ENCODE measurements at regions not wholly inside any gene's neighbourhood (a gene's known extent, or its start where the extent isn't known, plus 50 kb on each side); places are given as distances from the start of the nearest gene placed in this dataset.

DNA sequence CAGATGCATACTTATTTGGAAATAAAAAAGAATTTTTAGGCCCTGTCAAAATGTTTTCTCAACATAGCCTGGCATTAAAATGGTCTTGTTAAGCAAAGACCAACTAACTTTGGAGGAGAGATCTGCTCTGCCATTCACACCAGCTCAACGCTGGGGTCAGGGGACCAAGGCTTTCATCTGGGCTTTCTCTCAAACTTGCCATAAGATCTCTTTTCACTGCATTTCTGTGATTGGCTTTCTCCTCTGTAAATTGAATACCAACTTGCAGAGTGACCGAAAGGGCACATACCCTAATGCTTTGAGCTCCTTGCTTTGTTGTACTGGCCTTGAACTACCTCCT lies 71.2 kb downstream of the MYCN start:
- TF ChIP-seq ZNF426 (tag by site-specific recombination; IDR thresholded peaks at IDR 0.05) = no peak
- TF ChIP-seq ZNF2 (tag by site-specific recombination; IDR thresholded peaks at IDR 0.05) = no peak
- TF ChIP-seq, protein P1, sequence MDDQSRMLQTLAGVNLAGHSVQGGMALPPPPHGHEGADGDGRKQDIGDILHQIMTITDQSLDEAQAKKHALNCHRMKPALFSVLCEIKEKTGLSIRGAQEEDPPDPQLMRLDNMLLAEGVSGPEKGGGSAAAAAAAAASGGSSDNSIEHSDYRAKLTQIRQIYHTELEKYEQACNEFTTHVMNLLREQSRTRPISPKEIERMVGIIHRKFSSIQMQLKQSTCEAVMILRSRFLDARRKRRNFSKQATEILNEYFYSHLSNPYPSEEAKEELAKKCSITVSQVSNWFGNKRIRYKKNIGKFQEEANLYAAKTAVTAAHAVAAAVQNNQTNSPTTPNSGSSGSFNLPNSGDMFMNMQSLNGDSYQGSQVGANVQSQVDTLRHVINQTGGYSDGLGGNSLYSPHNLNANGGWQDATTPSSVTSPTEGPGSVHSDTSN (CRISPR knock-in tag; IDR thresholded peaks at IDR 0.05) = no peak
- no peak for TF ChIP-seq ZNF248 (tag by site-specific recombination; IDR thresholded peaks at IDR 0.05)
- TF ChIP-seq, protein P2, sequence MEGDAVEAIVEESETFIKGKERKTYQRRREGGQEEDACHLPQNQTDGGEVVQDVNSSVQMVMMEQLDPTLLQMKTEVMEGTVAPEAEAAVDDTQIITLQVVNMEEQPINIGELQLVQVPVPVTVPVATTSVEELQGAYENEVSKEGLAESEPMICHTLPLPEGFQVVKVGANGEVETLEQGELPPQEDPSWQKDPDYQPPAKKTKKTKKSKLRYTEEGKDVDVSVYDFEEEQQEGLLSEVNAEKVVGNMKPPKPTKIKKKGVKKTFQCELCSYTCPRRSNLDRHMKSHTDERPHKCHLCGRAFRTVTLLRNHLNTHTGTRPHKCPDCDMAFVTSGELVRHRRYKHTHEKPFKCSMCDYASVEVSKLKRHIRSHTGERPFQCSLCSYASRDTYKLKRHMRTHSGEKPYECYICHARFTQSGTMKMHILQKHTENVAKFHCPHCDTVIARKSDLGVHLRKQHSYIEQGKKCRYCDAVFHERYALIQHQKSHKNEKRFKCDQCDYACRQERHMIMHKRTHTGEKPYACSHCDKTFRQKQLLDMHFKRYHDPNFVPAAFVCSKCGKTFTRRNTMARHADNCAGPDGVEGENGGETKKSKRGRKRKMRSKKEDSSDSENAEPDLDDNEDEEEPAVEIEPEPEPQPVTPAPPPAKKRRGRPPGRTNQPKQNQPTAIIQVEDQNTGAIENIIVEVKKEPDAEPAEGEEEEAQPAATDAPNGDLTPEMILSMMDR (tag by site-specific recombination; IDR thresholded peaks at IDR 0.05) = no peak
- no peak for TF ChIP-seq YY1 (tag by site-specific recombination; IDR thresholded peaks at IDR 0.05)
- no peak for TF ChIP-seq ZNF747 (tag by site-specific recombination; IDR thresholded peaks at IDR 0.05)
- TF ChIP-seq, protein P3, sequence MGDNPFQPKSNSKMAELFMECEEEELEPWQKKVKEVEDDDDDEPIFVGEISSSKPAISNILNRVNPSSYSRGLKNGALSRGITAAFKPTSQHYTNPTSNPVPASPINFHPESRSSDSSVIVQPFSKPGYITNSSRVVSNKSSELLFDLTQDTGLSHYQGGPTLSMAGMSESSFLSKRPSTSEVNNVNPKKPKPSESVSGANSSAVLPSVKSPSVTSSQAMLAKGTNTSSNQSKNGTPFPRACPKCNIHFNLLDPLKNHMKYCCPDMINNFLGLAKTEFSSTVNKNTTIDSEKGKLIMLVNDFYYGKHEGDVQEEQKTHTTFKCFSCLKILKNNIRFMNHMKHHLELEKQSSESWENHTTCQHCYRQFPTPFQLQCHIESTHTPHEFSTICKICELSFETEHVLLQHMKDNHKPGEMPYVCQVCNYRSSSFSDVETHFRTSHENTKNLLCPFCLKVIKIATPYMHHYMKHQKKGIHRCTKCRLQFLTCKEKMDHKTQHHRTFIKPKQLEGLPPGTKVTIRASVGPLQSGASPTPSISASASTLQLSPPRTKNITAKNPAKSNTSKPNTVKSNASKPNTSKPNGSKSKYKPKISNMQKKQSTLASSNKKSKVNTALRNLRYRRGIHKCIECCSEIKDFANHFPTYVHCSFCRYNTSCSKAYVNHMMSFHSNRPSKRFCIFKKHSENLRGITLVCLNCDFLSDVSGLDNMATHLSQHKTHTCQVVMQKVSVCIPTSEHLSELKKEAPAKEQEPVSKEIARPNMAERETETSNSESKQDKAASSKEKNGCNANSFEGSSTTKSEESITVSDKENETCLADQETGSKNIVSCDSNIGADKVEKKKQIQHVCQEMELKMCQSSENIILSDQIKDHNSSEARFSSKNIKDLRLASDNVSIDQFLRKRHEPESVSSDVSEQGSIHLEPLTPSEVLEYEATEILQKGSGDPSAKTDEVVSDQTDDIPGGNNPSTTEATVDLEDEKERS (tag by site-specific recombination; IDR thresholded peaks at IDR 0.05) = no peak
- no peak for TF ChIP-seq ZNF121 (tag by site-specific recombination; IDR thresholded peaks at IDR 0.05)
- no peak for TF ChIP-seq ZNF548 (tag by site-specific recombination; IDR thresholded peaks at IDR 0.05)
- TF ChIP-seq TRIM28 (IDR thresholded peaks at IDR 0.05; ENCODE audit: borderline replicate concordance, low read length) = no peak
- TF ChIP-seq ZNF174 (tag by site-specific recombination; IDR thresholded peaks at IDR 0.05) = no peak
- TF ChIP-seq ZNF175 (tag by site-specific recombination; IDR thresholded peaks at IDR 0.05) = no peak
- TF ChIP-seq, protein P4, sequence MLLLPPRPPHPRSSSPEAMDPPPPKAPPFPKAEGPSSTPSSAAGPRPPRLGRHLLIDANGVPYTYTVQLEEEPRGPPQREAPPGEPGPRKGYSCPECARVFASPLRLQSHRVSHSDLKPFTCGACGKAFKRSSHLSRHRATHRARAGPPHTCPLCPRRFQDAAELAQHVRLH (tag by site-specific recombination; IDR thresholded peaks at IDR 0.05) = no peak
